GM19397 (cell line): ENCODE measurements at regions not wholly inside any gene's neighbourhood (a gene's known extent, or its start where the extent isn't known, plus 50 kb on each side); places are given as distances from the start of the nearest gene placed in this dataset.
"Not testable (repeated sequence)": the region's sequence is repeated elsewhere in the genome, so short reads cannot be mapped to it uniquely, and the experiment has no call there.

Experiments
- ATAC-seq: cut with Tn5 transposase; IDR thresholded peaks from one replicate; pipeline ENCODE4 v1.9.1; 2021; ENCODE audit warnings: mild to moderate bottlenecking, moderate library complexity; ENCODE audit not compliant: unreplicated experiment

DNA sequence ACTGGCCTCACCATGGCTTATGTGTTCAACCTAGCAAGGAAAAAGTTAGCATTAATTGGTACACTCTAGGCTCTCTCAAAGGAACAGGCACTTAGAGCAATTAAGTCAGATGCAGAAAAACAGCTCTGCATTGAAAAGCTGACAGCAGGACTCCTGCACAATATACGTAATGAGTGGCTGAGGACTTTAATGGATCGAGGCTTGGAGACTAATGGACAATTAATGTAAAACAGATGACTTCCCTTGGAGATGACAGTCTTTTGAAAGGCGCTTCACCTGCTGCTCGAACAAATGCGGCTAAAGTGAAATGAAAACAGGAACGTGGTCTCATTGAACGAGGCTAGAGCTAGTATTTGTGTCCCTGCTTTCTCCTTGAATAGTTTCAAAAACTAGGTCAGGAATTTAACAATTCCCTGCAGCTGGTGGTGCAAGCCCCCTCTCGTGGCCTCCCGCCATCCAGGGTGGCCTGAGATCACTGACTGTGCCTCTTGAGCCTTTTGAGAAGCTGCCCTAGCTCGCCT, 137.1 kb downstream of the ELOVL4 start:
- ATAC-seq: no peak

DNA sequence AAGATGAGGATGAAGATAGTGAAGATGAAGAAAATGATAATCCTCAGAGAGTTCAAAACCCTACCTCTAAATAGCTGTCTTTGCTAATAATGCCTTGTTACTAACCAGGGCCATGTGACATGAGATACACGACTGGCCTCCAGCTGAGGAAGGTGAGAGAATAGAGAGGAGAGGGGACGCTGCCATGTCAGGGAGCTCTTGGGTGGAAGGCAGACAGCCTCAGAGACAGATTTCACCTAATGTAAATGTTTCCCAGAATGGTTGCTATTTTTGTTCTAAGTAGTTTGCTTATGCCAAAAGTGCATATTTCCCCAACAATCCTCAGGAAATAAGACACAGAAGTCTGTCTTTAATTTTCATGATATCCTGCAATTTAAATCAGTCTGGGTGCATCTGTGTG, 138.4 kb downstream of the ELOVL4 start:
- ATAC-seq: no peak

DNA sequence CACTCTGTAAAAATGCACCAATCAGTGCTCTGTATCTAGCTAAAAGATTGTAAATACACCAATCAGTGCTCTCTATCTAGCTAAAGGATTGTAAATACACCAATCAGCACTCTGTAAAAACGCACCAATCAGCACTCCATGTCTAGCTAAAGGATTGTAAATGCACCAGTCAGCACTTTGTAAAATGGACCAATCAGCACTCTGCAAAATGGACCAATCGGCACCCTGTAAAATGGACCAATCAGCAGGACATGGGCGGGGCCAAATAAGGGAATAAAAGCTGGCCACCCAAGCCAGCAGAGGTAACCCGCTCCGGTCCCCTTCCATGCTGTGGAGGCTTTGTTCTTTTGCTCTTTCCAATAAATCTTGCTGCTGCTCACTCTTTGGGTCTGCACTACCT, 140.7 kb downstream of the ELOVL4 start:
- ATAC-seq: not testable (repeated sequence)

DNA sequence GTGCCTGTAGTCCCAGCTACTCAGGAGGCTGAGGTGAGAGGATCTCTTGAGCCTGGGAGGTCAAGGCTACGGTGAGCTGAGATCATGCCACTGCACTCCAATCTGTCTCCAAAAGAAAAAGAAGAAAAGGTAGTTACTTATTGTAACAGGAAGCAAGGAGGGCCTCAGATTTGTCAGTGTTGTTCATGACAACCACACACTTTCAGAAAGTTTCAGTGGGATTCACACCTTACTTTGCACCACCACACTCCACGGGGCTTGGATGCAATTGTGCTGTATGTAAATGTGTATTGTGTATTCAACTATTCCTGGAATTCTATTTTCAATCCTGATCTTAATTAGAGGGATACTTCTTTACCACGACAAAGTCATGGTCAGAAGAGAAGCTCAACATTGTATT, 142.6 kb downstream of the ELOVL4 start:
- no peak for ATAC-seq

DNA sequence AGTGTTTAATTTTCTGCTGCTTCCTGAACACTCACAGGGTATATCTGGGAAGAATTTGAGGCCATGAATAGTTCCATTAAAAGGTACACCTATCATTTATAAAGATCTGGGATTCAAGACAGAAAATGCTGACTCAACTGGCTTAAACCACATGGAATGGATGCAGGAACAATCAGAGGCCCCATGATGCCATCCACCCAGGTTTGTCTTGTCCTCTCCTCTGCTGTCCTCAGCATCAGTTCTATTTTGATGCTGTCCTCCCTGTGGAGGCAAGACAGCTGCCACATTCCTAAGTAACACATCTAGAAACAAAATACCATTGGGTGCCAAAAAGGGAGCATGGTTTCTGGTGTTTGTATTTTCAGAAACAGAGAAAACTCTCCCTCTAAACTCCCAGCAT, 143.4 kb downstream of the ELOVL4 start:
- no peak for ATAC-seq

DNA sequence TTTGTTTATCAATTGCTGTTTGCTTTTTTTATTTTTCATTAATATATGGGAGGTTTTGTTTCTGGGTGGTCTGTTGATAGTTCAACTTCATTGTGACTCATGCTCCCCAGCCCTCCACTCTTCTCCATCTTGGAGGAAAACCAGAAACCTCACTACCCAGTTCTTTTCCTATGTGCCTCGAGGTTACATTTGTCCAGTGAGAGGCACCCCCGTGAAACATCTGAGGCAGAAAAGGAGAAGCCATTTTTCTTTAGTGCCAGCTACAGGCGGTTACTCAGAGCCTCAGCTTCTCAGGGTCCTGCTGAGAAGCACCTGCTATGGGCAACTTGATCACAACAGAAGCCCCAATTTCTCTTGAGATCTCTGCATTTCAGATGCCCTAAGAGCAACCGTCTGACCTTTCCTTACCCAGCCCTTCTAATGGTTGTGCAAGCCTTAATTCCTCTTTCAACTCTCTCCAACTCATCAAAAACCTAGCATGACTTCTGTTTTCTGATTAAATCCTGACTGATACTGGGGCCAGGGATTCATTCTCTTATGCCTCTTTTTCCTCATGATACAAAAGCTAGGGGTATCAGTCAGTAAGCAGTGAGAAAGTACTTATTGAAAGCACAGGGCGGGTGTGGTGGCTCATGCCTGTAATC, 144.6 kb downstream of the ELOVL4 start:
- no peak for ATAC-seq

DNA sequence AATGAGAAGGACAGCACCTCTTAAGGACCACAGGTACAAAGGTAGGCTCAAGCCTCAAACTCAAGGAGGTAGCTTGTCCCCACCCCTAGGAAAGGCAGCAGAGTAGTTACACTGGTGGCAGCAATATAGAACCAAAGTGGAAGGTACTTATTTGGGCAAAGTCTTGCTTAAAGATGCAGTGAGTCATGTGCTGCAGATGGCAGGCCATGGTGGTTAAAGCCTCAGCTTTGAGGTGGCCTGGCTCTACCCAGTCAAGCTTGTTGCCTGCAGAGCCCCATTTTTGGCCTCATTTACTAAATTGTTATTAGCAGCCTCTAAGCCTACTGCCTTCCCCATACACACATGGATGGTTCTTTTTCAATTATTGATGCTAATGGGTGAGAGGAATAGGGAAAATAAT, 146.0 kb downstream of the ELOVL4 start:
- ATAC-seq: no peak

DNA sequence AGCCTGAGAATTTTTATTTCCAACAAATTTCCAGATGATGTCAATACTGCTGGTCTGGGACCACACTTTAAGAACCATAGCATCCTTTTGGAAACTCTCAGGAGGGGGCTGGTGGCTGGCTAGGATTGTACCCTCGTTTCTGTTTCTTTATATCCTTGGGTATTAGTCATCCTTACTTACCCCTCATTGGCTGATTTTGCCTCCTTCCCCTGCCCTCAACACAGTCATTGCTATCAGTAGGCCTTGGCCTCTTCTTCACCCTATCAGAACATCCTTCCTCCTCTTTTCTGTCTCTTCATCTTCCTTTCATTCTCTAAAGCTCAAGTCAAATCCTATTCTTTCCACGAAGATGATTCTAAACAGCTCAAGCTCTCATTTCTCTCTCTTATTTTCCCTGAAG, 148.5 kb downstream of the ELOVL4 start:
- no peak for ATAC-seq

DNA sequence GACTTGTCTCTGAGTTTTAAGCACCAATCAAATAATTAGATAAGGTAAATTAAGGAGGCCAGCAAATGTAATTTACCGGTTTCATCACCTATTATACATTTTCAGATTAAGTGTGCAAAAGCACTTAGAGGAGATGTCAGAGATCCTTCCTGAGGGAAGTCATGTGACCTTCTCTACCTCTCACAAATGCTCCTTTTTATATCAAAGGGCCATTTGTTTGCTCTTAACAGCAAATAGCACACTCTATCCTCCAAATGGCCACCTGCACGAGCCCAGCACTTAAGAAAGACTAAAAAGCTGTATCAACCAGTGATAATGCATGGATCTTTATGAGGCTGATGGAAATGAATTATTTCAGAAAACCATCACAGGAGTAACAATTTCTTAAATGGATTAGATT, 149.4 kb downstream of the ELOVL4 start:
- no peak for ATAC-seq

DNA sequence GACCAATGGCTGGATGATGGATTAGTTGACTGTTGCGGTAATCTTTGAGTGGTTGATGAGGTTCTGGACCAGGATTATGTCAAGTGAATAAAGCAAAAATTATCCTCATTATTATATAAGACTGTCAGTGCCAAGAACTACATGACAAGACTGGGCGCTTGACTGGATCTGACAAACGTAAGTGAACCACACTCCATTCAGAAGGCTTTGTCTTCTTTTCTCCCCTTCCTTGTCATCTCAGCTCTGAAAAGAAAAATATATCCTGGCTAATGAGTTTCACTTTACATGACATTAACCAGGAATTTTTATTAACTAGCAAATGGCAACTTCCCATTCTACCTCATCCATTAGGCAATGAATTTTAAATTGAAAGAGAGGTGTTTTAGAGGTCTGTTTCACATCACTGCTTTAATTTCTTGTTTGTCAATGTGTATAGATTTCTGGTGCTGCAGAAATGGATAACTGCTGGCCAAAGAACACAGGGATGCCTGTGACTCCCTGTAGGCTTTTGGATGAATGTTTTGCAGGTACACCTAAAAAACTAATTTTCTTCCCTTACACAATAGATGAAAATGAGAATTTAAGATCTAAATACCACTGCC, 150.1 kb downstream of the ELOVL4 start:
- no peak for ATAC-seq

DNA sequence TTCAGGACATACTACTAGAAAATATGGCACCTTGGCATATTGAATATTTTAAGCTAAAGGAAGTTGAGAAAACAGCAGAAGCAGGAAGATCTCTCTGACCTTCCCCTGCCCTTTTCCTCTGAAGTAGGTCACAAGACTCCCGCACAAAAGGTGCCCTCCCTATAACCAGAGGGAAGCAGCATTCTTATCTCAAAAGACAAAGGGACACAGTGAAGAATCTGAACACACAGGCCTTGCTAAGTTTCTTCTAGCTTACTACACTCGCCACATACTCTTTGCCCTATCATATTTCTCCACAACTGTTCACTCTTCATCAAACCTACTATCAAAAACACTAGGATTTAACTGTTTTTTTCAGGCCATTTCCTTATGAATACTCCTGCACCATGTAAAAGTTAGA, 151.2 kb downstream of the ELOVL4 start:
- no peak for ATAC-seq

DNA sequence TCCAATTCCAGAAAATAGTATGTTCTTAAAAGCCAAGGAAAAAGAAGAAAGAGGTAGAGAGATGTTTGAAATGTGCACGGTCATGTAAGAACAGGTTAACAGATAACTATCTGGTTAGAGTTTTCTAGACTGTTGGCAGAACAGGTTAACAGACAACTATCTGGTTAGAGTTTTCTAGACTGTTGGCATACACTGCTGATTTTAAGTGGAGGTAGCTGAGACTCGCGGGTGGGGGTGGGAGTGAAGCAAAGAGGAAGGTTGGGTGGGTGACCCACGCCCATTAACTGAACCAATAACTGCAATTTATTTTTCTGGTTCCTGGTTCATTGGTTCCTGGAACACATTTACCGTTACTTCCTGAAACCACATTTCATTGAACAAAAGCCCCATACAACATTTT, 157.5 kb downstream of the ELOVL4 start:
- no peak for ATAC-seq

DNA sequence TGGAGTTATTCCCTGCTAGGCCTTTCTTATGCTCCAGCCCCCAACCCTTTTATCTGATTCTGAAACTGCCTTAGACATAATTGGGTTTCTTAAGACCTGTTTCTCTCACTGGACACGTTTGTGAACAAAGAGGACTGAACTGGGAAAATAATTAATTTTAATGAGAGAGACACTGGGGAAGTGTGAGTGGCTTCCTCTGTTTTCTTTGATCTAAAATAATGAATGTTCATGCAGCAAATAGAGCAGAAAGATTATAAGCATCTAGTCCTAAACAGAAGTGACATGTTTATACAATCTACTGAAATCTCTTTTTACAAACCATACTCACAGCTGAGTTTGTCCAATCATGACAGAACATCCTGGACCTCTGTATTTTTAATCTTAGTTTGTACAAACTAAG, 157.6 kb downstream of the SH3BGRL2 start:
- ATAC-seq: no peak

DNA sequence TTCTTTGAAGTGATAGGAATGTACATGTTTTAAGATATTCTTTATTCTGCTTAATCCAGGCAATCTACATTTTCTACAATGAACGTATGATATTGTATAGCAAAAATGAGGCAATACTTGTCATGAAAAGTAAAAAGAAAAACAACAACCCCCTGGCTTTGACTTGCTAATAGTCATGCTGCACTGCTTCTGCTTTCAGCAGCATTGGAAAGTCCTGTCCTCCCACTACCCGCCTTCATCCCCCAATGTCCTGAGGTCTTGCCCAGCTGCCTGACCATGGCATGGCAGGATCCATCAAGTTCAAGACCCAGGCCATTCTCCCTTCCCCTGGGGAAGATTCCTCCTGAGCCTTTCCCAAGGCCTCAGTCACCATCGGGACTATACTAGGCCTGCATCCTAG, 156.5 kb downstream of the SH3BGRL2 start:
- no peak for ATAC-seq

DNA sequence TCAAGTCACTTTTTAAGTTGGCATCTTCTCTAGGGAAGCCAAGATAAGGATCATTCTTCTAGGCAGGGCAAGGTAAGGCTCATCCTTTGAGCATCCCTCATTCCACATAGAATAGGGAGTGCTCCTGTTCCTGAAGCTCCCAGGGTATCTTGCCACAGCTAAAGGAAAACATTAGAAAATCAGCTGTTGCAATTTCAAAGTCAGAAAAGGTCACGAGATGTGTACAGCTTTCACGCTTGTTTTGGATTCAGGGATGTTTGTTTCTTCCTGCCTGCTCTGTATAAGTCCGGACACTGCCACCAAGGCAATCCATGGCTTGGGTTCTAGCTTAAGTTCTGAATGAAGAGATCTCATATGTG, 153.2 kb downstream of the SH3BGRL2 start:
- ATAC-seq: no peak

DNA sequence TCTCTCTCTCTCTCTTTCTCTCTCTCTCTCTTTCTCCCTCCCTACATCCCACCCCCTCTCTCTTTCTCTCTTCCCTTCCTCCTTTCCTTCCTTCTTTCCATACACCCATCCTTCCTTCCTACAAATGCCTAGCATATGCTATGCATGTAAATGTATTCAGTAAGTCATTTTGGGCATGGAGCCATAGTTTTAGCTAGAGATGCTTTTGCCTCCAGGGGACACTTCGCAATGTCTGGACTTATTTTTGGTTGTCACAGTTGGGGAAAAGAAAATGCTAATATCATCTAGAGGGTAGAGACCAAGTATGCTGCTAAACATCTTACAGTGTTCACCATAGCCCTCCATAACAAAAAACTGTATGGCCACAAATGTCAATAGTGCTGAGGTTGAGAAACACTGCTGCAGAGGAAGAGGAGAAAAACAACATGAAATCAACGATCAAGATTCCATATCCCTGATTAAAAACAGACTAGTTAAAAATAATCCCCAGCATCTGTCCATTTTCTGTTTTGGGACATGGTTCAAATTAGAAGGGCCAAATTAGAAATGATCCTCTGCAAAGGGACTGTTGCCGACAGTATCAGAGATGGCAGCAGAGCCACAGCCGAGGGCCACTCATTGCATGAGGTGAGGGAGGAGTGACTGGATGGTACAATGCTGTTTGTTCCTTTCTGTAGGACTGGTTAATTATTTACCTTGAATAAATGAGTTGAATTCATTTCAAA, 152.7 kb downstream of the SH3BGRL2 start:
- ATAC-seq: no peak

DNA sequence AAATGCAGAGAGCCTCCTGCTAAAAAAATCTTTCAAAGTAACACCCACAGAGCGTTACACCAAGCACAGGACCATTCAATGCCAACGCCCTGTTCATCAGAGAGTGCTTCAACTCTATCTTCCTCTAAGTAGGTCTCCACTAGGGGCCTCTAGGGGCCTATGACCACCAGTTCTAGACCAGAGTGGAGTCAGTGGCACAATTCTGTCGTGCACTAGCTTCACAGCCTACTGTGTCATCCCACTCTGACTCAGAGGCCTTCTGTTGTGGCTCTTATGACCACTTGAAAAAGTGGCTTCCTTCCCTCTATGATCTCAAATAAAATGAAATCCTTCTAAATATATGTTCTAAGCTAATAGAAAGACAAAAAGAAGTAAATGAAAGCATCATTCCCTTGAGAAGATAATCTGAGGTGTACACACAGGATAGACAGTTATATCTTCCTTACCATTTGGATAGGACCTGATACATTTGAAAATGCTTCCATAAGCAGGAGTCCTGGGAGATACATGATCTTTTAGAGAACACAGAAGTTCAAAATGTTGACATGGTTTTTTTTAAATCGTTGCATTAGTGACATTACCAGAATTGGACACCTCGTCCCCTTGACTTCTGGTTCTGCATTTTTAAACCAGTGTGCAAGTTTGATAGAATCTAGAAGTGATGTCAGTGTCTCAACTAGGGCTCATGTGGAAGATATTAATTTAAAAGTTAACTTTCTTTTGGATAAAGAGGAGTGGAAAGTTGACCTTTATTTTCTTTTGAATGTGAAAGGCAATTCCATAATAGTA, 151.9 kb downstream of the SH3BGRL2 start:
- no peak for ATAC-seq

DNA sequence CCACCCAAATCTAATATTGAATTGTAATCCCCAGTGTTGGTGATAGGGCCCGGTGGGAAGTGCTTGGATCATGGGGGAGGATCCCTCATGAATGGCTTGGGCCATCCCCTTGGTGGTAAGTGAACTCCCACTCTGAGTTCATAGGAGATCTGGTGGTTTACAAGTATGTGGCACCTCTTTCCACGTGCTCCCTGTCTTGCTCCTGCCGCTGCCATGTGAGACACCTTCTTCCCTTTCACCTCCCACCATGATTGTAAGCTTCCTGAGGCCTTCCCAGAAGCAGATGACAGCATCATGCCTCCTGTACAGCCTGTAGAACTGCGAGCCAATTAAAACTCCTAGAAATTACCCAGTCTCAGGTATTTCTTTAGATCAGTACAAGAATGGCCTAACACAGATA, 150.8 kb downstream of the SH3BGRL2 start:
- no peak for ATAC-seq

DNA sequence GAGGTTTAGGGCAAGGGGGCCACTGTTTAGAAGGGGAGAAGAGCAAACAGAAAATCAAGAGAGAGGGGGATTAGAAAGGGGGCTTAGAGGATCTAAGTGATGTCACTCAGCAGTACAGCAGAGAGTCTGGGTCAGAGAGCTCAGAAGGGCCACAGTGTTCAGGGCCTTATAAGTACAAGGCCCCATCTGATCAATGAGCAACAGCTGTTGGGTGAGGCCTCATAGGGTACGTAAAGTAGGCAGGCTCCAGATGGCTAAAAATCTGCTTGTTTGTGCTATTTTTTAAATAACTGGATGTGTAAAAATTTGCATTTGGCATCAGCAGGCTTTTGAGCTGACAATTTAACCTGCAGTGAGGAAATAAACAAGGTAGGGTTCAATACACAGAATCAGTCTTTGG, 149.8 kb downstream of the SH3BGRL2 start:
- ATAC-seq: no peak

DNA sequence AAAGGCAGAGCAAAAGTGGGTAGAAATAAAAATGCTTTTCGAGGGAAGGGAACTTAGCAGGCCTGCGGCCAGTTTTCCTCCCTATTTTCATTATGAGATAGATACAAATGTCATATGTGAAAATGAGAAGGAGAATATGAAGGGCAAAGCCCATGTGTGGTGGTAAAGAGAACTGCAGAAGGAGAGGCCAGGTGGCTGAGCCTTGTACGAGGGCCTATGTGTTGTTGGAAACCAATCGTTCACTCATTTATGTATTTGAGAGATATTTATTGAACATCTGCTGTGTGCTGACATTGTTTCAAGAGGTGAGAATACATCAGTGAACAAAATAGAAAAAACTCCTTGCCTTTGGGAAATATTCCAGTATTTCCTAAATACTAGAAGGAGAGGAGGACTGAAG, 147.7 kb downstream of the SH3BGRL2 start:
- ATAC-seq: no peak

DNA sequence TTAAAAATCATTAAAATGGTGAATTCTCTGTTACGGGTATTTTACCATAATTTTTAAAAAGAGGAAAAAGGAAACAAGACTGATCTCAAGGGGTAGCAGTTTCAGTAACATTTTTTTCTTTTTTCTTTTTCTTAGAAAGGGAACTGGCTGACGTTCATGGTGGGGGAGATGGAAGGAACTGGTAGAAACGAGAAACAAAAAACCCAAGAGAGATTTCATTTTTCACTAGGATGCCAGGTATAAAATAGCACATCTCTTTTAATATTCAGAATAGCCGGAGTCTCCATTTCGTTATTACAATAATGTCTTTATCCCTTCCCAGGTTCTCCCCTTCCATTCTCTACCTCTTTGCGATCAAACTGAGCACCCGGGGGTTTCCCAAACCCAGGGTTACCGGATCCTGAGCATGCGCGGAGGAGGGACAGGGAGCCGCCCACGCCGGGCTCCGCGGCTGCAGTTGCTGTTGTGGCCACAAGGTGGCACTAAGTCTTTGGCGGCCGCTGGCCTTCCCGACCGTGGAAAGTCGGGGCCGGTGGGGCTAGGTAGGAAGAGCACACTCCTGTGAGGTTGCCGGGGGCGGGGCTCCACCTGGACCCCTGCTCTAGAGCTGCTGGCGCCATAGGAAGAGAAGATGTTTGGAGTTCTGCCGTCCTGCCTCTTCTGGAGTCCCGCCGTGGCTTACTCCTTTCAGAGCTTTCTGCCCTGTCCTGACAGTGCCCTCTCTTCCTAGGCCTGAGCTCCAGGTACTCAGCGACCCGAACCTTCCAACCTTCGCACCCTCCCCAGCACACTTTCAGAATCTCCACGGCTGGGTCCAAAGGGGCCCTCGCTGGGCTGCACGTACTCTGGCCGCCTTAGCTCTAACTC, 146.8 kb downstream of the SH3BGRL2 start:
- ATAC-seq: peak; percentile 91
